Mesendoderm (in vitro differentiated cells): ENCODE measurements at regions not wholly inside any gene's neighbourhood (a gene's known extent, or its start where the extent isn't known, plus 50 kb on each side); places are given as distances from the start of the nearest gene placed in this dataset.
A peak's percentile ranks its signal among the peaks of the same experiment; 100 is the strongest.

Experiments used
- DNase-seq: peaks from one replicate; pipeline ENCODE4 v3.0.0; 2013
- H2AK5ac ChIP-seq: 2 replicates; pipeline ENCODE4 v1.6.1; 2013; ENCODE audit warnings: low read length, inconsistent platforms
- H2BK120ac ChIP-seq: 2 replicates; pipeline ENCODE4 v1.6.1; 2013; ENCODE audit warnings: low read depth, mild to moderate bottlenecking, low read length, moderate library complexity, mixed read lengths
- H2BK15ac ChIP-seq: replicated peaks from 2 replicates; pipeline ENCODE4 v1.6.1; 2013; ENCODE audit warnings: low read depth, mild to moderate bottlenecking, moderate library complexity
- H2BK5ac ChIP-seq: 2 replicates; pipeline ENCODE4 v1.6.1; 2013; ENCODE audit warnings: low read length, inconsistent platforms
- H3K18ac ChIP-seq: 2 replicates; pipeline ENCODE4 v1.6.1; 2013; ENCODE audit warnings: mild to moderate bottlenecking, low read length, mixed read lengths
- H3K23ac ChIP-seq: one replicate; pipeline ENCODE4 v1.6.1; 2013; ENCODE audit warnings: low read length
- H3K27ac ChIP-seq: 2 replicates; pipeline ENCODE4 v1.5.1; 2013; ENCODE audit warnings: low read depth, mild to moderate bottlenecking, inconsistent platforms, low read length, moderate library complexity
- H3K27me3 ChIP-seq: 2 replicates; pipeline ENCODE4 v1.6.1; 2013; ENCODE audit warnings: low read length, control low read depth, mild to moderate bottlenecking, inconsistent platforms; ENCODE audit not compliant: insufficient read depth, poor library complexity
- H3K36me3 ChIP-seq: 2 replicates; pipeline ENCODE4 v1.6.1; 2013; ENCODE audit warnings: low read length, inconsistent platforms; ENCODE audit not compliant: control insufficient read depth, insufficient read depth
- H3K4ac ChIP-seq: one replicate; pipeline ENCODE4 v1.6.1; 2013; ENCODE audit warnings: low read depth, mild to moderate bottlenecking, low read length, moderate library complexity
- H3K4me1 ChIP-seq: 2 replicates; pipeline ENCODE4 v1.6.1; 2013; ENCODE audit warnings: low read depth, low read length, inconsistent platforms; ENCODE audit not compliant: control insufficient read depth
- H3K4me2 ChIP-seq: 2 replicates; pipeline ENCODE4 v1.6.1; 2013; ENCODE audit warnings: low read length
- H3K4me3 ChIP-seq: 2 replicates; pipeline ENCODE4 v1.5.1; 2013; ENCODE audit warnings: mild to moderate bottlenecking, low read length
- H3K56ac ChIP-seq: one replicate; pipeline ENCODE4 v1.6.1; 2013; ENCODE audit warnings: low read length
- H3K79me1 ChIP-seq: 2 replicates; pipeline ENCODE4 v1.6.1; 2013; ENCODE audit warnings: low read length, inconsistent platforms
- H3K79me2 ChIP-seq: 2 replicates; pipeline ENCODE4 v1.6.1; 2013; ENCODE audit warnings: mild to moderate bottlenecking, low read length; ENCODE audit not compliant: control insufficient read depth, insufficient read depth
- H3K9ac ChIP-seq: 2 replicates; pipeline ENCODE4 v1.6.1; 2013; ENCODE audit warnings: low read length, inconsistent platforms
- H4K5ac ChIP-seq: one replicate; pipeline ENCODE4 v1.6.1; 2013; ENCODE audit warnings: low read length
- H4K8ac ChIP-seq: one replicate; pipeline ENCODE4 v1.6.1; 2013; ENCODE audit warnings: low read depth, mild to moderate bottlenecking, control low read depth, low read length, moderate library complexity
- WGBS: extraction: QIAGEN DNeasy Blood & Tissue Kit; methylation state at CpG from one replicate; pipeline ENCODE4 v1.1.7; 2013; ENCODE audit warnings: low lambda C conversion rate, missing lambda C conversion rate; ENCODE audit not compliant: insufficient coverage; ENCODE audit errors: extremely low coverage; 5-methylcytosine and 5-hydroxymethylcytosine counted together

GRCh38 chr14:76551906-76552305, 176.0 kb downstream of the ESRRB start:
- no peak overlapping the region for H4K5ac ChIP-seq
- peak; percentile 86 for DNase-seq
- H3K4ac ChIP-seq, result no peak overlapping the region

DNA sequence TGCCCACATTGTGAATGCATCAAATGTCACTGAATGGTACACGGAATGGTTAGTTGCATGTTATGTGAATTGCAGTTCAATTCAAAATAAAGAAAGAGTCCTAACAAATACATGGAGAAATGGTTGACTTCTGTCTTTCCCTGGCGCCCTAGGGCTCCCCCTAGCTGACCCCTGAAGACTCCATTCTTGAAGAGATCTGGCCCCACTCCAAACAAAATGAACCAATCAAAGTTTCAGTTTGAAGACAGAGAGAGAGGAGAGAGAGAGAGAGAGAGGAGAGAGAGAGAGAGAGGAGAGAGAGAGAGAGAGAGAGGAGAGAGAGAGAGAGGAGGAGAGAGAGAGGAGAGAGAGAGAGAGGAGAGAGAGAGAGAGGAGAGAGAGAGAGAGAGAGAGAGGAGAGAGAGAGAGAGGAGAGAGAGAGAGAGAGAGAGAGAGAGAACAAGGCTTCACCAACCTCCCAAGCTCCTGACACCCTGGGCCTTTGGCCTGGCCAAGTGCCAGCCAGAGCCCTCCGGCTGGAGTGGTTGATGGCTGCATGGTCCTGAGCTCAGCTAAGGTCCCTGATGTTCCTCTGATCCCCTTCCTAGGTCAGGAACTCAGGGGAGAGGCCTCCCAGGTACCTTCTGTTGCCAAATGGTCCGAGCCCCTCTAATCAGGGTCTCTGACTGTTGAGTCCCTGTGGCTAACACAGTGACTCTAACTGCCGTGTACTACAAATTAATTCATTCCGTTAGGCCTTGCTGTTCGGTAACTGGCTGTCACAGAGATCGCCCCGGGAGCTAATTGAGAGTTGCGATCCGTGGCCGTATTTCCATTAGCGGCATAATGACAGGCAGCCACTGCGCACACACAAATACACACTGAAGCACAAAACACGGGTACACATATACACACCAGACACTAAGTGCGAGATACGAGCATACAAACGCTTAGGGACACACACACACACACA, 188.8 kb downstream of the ESRRB start:
- WGBS, result no CpG with 5 or more reads among the region's 18 CpGs
- Histone ChIP-seq H3K56ac (peak overlapping the region; percentile 35), H3K4me2 (no peak overlapping the region), H2BK15ac (no peak overlapping the region), H3K27me3 (no peaks in the 10 kb centered on the region), H3K27ac (no peak overlapping the region), H3K18ac (no peak overlapping the region), H4K5ac (no peak overlapping the region), H3K4me1 (peaks cover 5% of the 10 kb centered on the region), H2BK5ac (no peak overlapping the region), H3K36me3 (no peaks in the 10 kb centered on the region), H3K79me1 (no peaks in the 10 kb centered on the region), H3K4me3 (no peak overlapping the region), H4K8ac (no peak overlapping the region), H3K9ac (no peak overlapping the region), H2AK5ac (peak overlapping the region; percentile 65), H2BK120ac (no peak overlapping the region), H3K4ac (no peak overlapping the region), H3K79me2 (no peaks in the 10 kb centered on the region), H3K23ac (no peak overlapping the region)
- peak; percentile 85 for DNase-seq

More at GRCh38 chr14:76551906-76552305, 176.0 kb downstream of the ESRRB start:
- H3K56ac ChIP-seq, result no peak overlapping the region
- H2AK5ac ChIP-seq, result no peak overlapping the region
- no peaks in the 10 kb centered on the region for H3K79me2 ChIP-seq
- no peak overlapping the region for H3K4me2 ChIP-seq
- no peak overlapping the region for H4K8ac ChIP-seq
- H2BK5ac ChIP-seq, result no peak overlapping the region
- WGBS, result no CpG with 5 or more reads among the region's 4 CpGs
- peak overlapping the region; percentile 3 for H3K18ac ChIP-seq
- H2BK15ac ChIP-seq, result no peak overlapping the region
- no peaks in the 10 kb centered on the region for H3K36me3 ChIP-seq
- H3K9ac ChIP-seq, result no peak overlapping the region
- H3K4me1 ChIP-seq, result peaks cover 2% of the 10 kb centered on the region
- H3K79me1 ChIP-seq, result no peaks in the 10 kb centered on the region
- no peak overlapping the region for H3K23ac ChIP-seq
- no peaks in the 10 kb centered on the region for H3K27me3 ChIP-seq
- no peak overlapping the region for H2BK120ac ChIP-seq
- H3K4me3 ChIP-seq, result no peak overlapping the region
- no peak overlapping the region for H3K27ac ChIP-seq

GRCh38 chr14:76566439-76566838, 190.5 kb downstream of the ESRRB start:
- H2BK120ac ChIP-seq, result no peak overlapping the region
- H3K4me1 ChIP-seq, result peaks cover 5% of the 10 kb centered on the region
- no peak for DNase-seq
- no peak overlapping the region for H3K4me3 ChIP-seq
- H2BK15ac ChIP-seq, result no peak overlapping the region
- no peaks in the 10 kb centered on the region for H3K79me1 ChIP-seq
- no peak overlapping the region for H2AK5ac ChIP-seq
- no peak overlapping the region for H3K9ac ChIP-seq
- H3K4me2 ChIP-seq, result no peak overlapping the region
- H4K8ac ChIP-seq, result no peak overlapping the region
- H3K23ac ChIP-seq, result no peak overlapping the region
- no peaks in the 10 kb centered on the region for H3K79me2 ChIP-seq
- no CpG with 5 or more reads among the region's 4 CpGs for WGBS
- no peak overlapping the region for H3K4ac ChIP-seq
- no peak overlapping the region for H3K27ac ChIP-seq
- no peaks in the 10 kb centered on the region for H3K27me3 ChIP-seq
- H3K56ac ChIP-seq, result no peak overlapping the region
- H3K36me3 ChIP-seq, result no peaks in the 10 kb centered on the region
- H3K18ac ChIP-seq, result no peak overlapping the region
- H4K5ac ChIP-seq, result no peak overlapping the region
- H2BK5ac ChIP-seq, result no peak overlapping the region

GRCh38 chr14:76574416-76575095, 186.7 kb upstream of the VASH1 start:
- H4K8ac ChIP-seq, result no peak overlapping the region
- no peak overlapping the region for H3K4me3 ChIP-seq
- H2BK15ac ChIP-seq, result no peak overlapping the region
- DNase-seq, result no peak
- H3K27ac ChIP-seq, result no peak overlapping the region
- H3K18ac ChIP-seq, result no peak overlapping the region
- no peak overlapping the region for H3K4ac ChIP-seq
- H4K5ac ChIP-seq, result no peak overlapping the region
- H2AK5ac ChIP-seq, result no peak overlapping the region
- no peak overlapping the region for H3K23ac ChIP-seq
- H3K4me2 ChIP-seq, result no peak overlapping the region
- H3K36me3 ChIP-seq, result no peaks in the 10 kb centered on the region
- no peak overlapping the region for H3K9ac ChIP-seq
- H3K4me1 ChIP-seq, result no peaks in the 10 kb centered on the region
- no peaks in the 10 kb centered on the region for H3K27me3 ChIP-seq
- no CpG with 5 or more reads among the region's 22 CpGs for WGBS
- H2BK5ac ChIP-seq, result no peak overlapping the region
- no peak overlapping the region for H3K56ac ChIP-seq
- no peak overlapping the region for H2BK120ac ChIP-seq
- H3K79me1 ChIP-seq, result no peaks in the 10 kb centered on the region
- no peaks in the 10 kb centered on the region for H3K79me2 ChIP-seq

DNA sequence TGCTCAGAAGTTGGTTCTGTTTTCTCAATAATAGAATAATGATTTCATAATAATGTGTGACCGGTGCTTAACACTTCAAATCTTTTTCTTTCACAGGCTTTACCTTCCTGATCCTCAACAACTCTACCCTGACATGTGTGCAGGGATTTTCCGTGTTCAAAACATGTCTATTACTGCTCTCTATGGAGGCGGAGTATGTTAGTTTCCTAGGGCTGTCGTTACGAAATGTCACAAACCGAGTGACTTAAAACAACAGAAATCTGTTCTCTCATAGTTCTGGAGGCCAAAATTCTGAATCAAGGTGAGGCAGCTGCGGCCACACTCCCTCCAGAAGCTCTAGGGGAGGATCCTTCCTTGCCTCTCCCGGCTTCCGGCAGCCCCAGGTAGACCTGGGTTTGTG, 186.2 kb upstream of the VASH1 start:
- no peak overlapping the region for H2BK120ac ChIP-seq
- no CpG with 5 or more reads among the region's 9 CpGs for WGBS
- no peaks in the 10 kb centered on the region for H3K79me1 ChIP-seq
- H3K4ac ChIP-seq, result no peak overlapping the region
- no peak overlapping the region for H2AK5ac ChIP-seq
- no peaks in the 10 kb centered on the region for H3K36me3 ChIP-seq
- no peaks in the 10 kb centered on the region for H3K27me3 ChIP-seq
- no peak overlapping the region for H4K5ac ChIP-seq
- H3K4me1 ChIP-seq, result no peaks in the 10 kb centered on the region
- H4K8ac ChIP-seq, result no peak overlapping the region
- no peaks in the 10 kb centered on the region for H3K79me2 ChIP-seq
- H3K4me3 ChIP-seq, result no peak overlapping the region
- no peak for DNase-seq
- no peak overlapping the region for H2BK15ac ChIP-seq
- H3K27ac ChIP-seq, result no peak overlapping the region
- no peak overlapping the region for H2BK5ac ChIP-seq
- H3K4me2 ChIP-seq, result no peak overlapping the region
- H3K23ac ChIP-seq, result no peak overlapping the region
- H3K9ac ChIP-seq, result no peak overlapping the region
- H3K18ac ChIP-seq, result no peak overlapping the region
- no peak overlapping the region for H3K56ac ChIP-seq
